Kidney (tissue), 13 donors: ENCODE measurements at regions not wholly inside any gene's neighbourhood (a gene's known extent, or its start where the extent isn't known, plus 50 kb on each side); places are given as distances from the start of the nearest gene placed in this dataset.

Source experiments
- DNase-seq, 5 donors: peaks; one replicate each; pipeline ENCODE4 v3.0.0-alpha.2; 2013 to 2020
- FAIRE-seq: peaks from 2 replicates; lab custom pipeline; 2012; peaks lifted over from hg19 to GRCh38; lab: Jason Lieb, UNC
- H3K27ac ChIP-seq, 2 donors: one replicate each; pipeline ENCODE4 v1.7.0; 2013; ENCODE audit warnings: low read depth in 2 of 2, low read length in 2 of 2, inconsistent platforms in 1 of 2
- H3K27me3 ChIP-seq: one replicate; pipeline ENCODE4 v1.7.1; 2013; ENCODE audit warnings: low read length, inconsistent platforms; ENCODE audit not compliant: control insufficient read depth, insufficient read depth
- H3K36me3 ChIP-seq, 3 donors: one replicate each; pipeline versions ENCODE4 v1.7.0 to v1.7.1; 2013; ENCODE audit warnings: low read length in 3 of 3, control low read depth in 1 of 3, inconsistent platforms in 1 of 3; ENCODE audit not compliant: insufficient read depth in 3 of 3, control insufficient read depth in 2 of 3
- H3K4me1 ChIP-seq, 3 donors: one replicate each; pipeline versions ENCODE4 v1.7.0 to v1.7.1; 2013; ENCODE audit warnings: low read length in 3 of 3, inconsistent platforms in 1 of 3, low read depth in 1 of 3; ENCODE audit not compliant: control insufficient read depth in 2 of 3, insufficient read depth in 2 of 3
- H3K4me3 ChIP-seq, 3 donors: one replicate each; pipeline versions ENCODE4 v1.7.0 to v1.8.1; 2013; ENCODE audit warnings: low read length in 3 of 3, control low read depth in 1 of 3, inconsistent platforms in 1 of 3
- H3K9ac ChIP-seq, 3 donors: one replicate each; pipeline versions ENCODE4 v1.7.0 to v1.7.1; 2013; ENCODE audit warnings: low read length in 3 of 3, control low read depth in 1 of 3, inconsistent platforms in 1 of 3
- H3K9me3 ChIP-seq, 3 donors: one replicate each; pipeline versions ENCODE4 v1.7.0 to v1.7.1; 2013; ENCODE audit warnings: low read length in 3 of 3, control low read depth in 1 of 3, inconsistent platforms in 1 of 3; ENCODE audit not compliant: control insufficient read depth in 2 of 3, insufficient read depth in 1 of 3
- intact Hi-C: fragments of 100-400 bp; cut with DNase I; formaldehyde crosslinking; loops from one replicate; pipeline ENCODE4 v1.11.1; 2022
- TF ChIP-seq, protein P1 (sequence below): IDR thresholded peaks from 3 replicates; pipeline ENCODE4 v1.5.1; 2012; ENCODE audit warnings: mild to moderate bottlenecking, moderate library complexity, borderline replicate concordance; ENCODE audit not compliant: insufficient read depth; ENCODE audit errors: extremely low read depth
- donor health status: control.
- donor health status: control.
- donor health status: control.
- donor health status: control.
- donor health status: control.
- donor health status: DM: yes; HTN: yes; CAD: no.
- donor health status: Normal renal cell carcinoma (clear cell type).

DNA sequence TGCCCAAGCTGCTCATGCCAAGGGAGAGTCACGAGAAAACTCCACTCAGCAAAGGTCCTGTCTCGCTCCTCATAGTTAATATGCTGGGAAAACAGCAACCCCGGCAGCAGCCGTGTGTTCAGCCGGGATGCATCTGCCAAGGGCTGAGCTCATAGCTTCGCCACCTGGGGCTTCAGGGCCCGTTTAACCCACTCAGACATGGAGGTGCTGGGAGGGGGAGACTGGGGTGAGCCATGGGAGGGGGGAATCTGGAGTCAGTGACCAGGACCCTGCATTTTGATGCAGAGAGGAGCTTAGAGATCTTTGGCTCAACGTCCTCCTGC, 283.4 kb downstream of the PTPRU start:
- TF ChIP-seq, protein P1, sequence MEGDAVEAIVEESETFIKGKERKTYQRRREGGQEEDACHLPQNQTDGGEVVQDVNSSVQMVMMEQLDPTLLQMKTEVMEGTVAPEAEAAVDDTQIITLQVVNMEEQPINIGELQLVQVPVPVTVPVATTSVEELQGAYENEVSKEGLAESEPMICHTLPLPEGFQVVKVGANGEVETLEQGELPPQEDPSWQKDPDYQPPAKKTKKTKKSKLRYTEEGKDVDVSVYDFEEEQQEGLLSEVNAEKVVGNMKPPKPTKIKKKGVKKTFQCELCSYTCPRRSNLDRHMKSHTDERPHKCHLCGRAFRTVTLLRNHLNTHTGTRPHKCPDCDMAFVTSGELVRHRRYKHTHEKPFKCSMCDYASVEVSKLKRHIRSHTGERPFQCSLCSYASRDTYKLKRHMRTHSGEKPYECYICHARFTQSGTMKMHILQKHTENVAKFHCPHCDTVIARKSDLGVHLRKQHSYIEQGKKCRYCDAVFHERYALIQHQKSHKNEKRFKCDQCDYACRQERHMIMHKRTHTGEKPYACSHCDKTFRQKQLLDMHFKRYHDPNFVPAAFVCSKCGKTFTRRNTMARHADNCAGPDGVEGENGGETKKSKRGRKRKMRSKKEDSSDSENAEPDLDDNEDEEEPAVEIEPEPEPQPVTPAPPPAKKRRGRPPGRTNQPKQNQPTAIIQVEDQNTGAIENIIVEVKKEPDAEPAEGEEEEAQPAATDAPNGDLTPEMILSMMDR: no peak
- DNase-seq (peak in 1 of 5 donors; percentile 22), FAIRE-seq (no peak)
- Histone ChIP-seq H3K27ac (no peak overlapping the region), H3K9me3 (no peaks in the 10 kb centered on the region), H3K4me1 (no peaks in the 10 kb centered on the region), H3K27me3 (no peaks in the 10 kb centered on the region), H3K36me3 (no peaks in the 10 kb centered on the region), H3K9ac (no peak overlapping the region), H3K4me3 (no peak overlapping the region)
- intact Hi-C loops: no loop called here

DNA sequence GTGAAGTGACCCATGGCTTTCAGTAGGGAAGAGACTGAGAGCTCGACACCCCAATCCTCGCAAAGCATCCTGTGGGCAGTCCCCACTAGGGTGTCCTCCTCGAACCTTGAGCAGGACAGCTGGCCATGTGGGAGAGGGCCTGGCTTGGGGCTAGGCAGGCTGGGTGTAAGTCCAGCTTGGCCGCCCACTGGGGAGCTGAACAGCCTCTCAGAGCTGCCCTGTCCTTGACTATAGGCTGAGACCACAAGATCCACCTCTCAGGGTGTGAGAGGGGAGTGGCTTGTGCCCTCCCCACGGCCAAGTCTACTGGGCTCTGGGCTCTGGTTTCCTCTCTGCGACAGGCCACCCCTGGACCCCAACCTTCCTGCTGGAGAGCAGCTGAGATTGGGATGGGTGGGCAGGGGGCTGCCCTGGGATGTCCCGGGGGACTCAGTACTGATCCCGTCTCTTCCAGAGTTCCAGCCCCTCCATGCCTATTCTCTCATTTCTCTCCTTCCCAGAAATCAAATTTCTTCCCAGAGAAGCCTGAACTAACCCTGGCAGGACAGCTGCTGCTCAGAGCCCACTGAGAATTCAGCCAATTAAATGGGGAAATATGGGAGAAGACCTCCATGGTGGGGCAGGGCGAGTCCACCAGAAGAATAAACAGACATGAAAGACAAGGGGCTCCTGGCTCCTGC, 282.9 kb downstream of the PTPRU start:
- Histone ChIP-seq H3K4me3 (no peak overlapping the region), H3K27ac (no peak overlapping the region), H3K9me3 (no peaks in the 10 kb centered on the region), H3K27me3 (no peaks in the 10 kb centered on the region), H3K4me1 (no peaks in the 10 kb centered on the region), H3K36me3 (no peaks in the 10 kb centered on the region), H3K9ac (no peak overlapping the region)
- TF ChIP-seq, protein P1: no peak
- DNase-seq (peak in 1 of 5 donors; percentile 9), FAIRE-seq (no peak)
- intact Hi-C loops: no loop called here

DNA sequence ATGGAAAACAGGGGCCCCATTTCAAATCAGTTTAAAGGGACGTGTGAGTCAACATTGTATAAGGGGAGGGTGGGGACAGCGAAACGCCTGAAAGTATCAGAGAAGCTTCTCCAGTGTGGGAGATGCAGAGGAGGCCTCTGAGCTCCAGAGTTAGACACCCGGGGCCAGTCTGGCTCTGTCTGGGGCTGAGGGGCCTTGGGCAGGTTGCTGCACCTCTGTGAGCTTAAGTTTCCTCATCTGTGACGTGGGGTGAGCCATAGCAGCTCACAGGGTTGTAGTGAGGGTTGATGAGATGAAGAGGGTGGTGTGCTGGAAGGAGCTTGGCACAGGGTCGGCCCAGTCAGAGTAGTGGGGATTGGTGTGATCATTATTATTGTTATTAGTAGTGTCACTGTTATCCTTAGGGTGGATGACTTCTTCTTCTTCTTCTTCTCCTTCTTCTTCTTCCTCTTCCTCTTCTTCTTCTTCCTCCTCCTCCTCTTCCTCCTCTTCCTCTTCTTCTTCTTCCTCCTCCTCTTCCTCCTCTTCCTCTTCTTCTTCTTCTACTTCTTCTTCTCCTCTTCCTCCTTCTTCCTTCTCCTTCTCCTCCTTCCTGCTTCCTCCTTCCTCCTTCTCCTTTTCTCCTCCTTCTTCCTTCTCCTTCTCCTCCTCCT, 282.0 kb downstream of the PTPRU start:
- TF ChIP-seq, protein P1: no peak
- no peaks in the 10 kb centered on the region for H3K27me3 ChIP-seq
- H3K27ac ChIP-seq: no peak overlapping the region
- H3K4me3 ChIP-seq: no peak overlapping the region
- no peak for DNase-seq
- no peaks in the 10 kb centered on the region for H3K4me1 ChIP-seq
- H3K9ac ChIP-seq: no peak overlapping the region
- no peaks in the 10 kb centered on the region for H3K9me3 ChIP-seq
- no peaks in the 10 kb centered on the region for H3K36me3 ChIP-seq
- FAIRE-seq: no peak
- intact Hi-C loops: no loop called here
